Neural cell (in vitro differentiated cells): ENCODE measurements at regions not wholly inside any gene's neighbourhood (a gene's known extent, or its start where the extent isn't known, plus 50 kb on each side); places are given as distances from the start of the nearest gene placed in this dataset.

ENCODE experiments used
- H2AFZ ChIP-seq: fragments of 200-600, 300-800 bp; sonication (generic), shearing (Covaris generic); 2 replicates; pipeline ENCODE4 v1.6.0; 2014; ENCODE audit warnings: low read depth, mild to moderate bottlenecking, antibody characterized with exemption, low read length, moderate library complexity
- H3F3A ChIP-seq: fragments of 200-600 bp; shearing (Covaris generic); 2 replicates; pipeline ENCODE4 v1.6.1; 2016; ENCODE audit warnings: mild to moderate bottlenecking, moderate library complexity, mixed read lengths, antibody characterized with exemption, low read length; ENCODE audit not compliant: insufficient read depth, poor library complexity, severe bottlenecking
- H3K27ac ChIP-seq: fragments of 200-600, 300-800 bp; sonication (generic), shearing (Covaris generic); 2 replicates; pipeline ENCODE4 v1.5.1; 2014; ENCODE audit warnings: mild to moderate bottlenecking, low read length, moderate library complexity
- H3K27me3 ChIP-seq: fragments of 300-800, 200-600 bp; sonication (generic), shearing (Covaris generic); 2 replicates; pipeline ENCODE4 v1.6.0; 2014; ENCODE audit warnings: mild to moderate bottlenecking, low read depth, low read length, moderate library complexity; ENCODE audit not compliant: insufficient read depth
- H3K36me3 ChIP-seq: fragments of 300-800, 200-600 bp; sonication (generic), shearing (Covaris generic); 2 replicates; pipeline ENCODE4 v1.5.1; 2014; ENCODE audit warnings: mild to moderate bottlenecking, antibody characterized with exemption, low read length, moderate library complexity; ENCODE audit not compliant: insufficient read depth
- H3K4me2 ChIP-seq: fragments of 300-800, 200-600 bp; sonication (generic), shearing (Covaris generic); 2 replicates; pipeline ENCODE4 v1.6.0; 2014; ENCODE audit warnings: mild to moderate bottlenecking, low read length
- H3K4me3 ChIP-seq: fragments of 300-800, 200-600 bp; sonication (generic), shearing (Covaris generic); 2 replicates; pipeline ENCODE4 v1.5.1; 2014; ENCODE audit warnings: mild to moderate bottlenecking, low read length, moderate library complexity
- H3K79me2 ChIP-seq: fragments of 200-600 bp; shearing (Covaris generic); replicated peaks from 2 replicates; pipeline ENCODE4 v1.6.0; 2014; ENCODE audit warnings: mild to moderate bottlenecking, low read length, moderate library complexity; ENCODE audit not compliant: insufficient read depth
- H3K9ac ChIP-seq: fragments of 300-800, 200-600 bp; sonication (generic), shearing (Covaris generic); 2 replicates; pipeline ENCODE4 v1.6.1; 2016; ENCODE audit warnings: mild to moderate bottlenecking, low read length, mixed read lengths
- H3K9me2 ChIP-seq: fragments of 200-600 bp; shearing (Covaris generic); 2 replicates; pipeline ENCODE4 v1.6.1; 2016; ENCODE audit warnings: mild to moderate bottlenecking, low read length, mixed read lengths; ENCODE audit not compliant: insufficient read depth
- H3K9me3 ChIP-seq: fragments of 200-600, 300-800 bp; sonication (generic), shearing (Covaris generic); 2 replicates; pipeline ENCODE4 v1.6.1; 2016; ENCODE audit warnings: mild to moderate bottlenecking, mixed run types, low read length, moderate library complexity, mixed read lengths
- H4K20me1 ChIP-seq: fragments of 200-600 bp; shearing (Covaris generic); 2 replicates; pipeline ENCODE4 v1.6.1; 2016; ENCODE audit warnings: mild to moderate bottlenecking, mixed run types; ENCODE audit not compliant: insufficient read depth
- EP300 ChIP-seq: fragments of 450-650 bp; conservative IDR thresholded peaks from 2 replicates; pipeline ENCODE4 v1.6.1; 2014; ENCODE audit warnings: antibody characterized with exemption, mild to moderate bottlenecking, moderate library complexity; ENCODE audit not compliant: poor library complexity, severe bottlenecking
- EZH2 ChIP-seq: fragments of 200-600, 300-800 bp; shearing (Covaris generic), sonication (generic); IDR thresholded peaks from 2 replicates; pipeline ENCODE4 v1.6.1; 2014; ENCODE audit warnings: antibody characterized with exemption, low read length, borderline replicate concordance, mild to moderate bottlenecking; ENCODE audit not compliant: insufficient read depth, poor library complexity, severe bottlenecking
- MXI1 ChIP-seq: fragments of 450-650 bp; conservative IDR thresholded peaks from 2 replicates; pipeline ENCODE4 v1.6.1; 2014; ENCODE audit warnings: antibody characterized with exemption, mild to moderate bottlenecking; ENCODE audit not compliant: poor library complexity, severe bottlenecking
- POLR2AphosphoS5 ChIP-seq: IDR thresholded peaks from 2 replicates; pipeline ENCODE4 v1.6.1; 2012
- RAD21 ChIP-seq: fragments of 450-650 bp; conservative IDR thresholded peaks from 2 replicates; pipeline ENCODE4 v1.6.1; 2014; ENCODE audit warnings: antibody characterized with exemption, mild to moderate bottlenecking, moderate library complexity
- REST ChIP-seq: IDR thresholded peaks from 2 replicates; pipeline ENCODE4 v1.6.1; 2012; ENCODE audit warnings: borderline replicate concordance
- SMC3 ChIP-seq: fragments of 450-650 bp; conservative IDR thresholded peaks from 2 replicates; pipeline ENCODE4 v1.6.1; 2014; ENCODE audit warnings: antibody characterized with exemption, mild to moderate bottlenecking, moderate library complexity; ENCODE audit not compliant: poor library complexity
- TAF1 ChIP-seq: IDR thresholded peaks from 2 replicates; pipeline ENCODE4 v1.6.1; 2012; ENCODE audit warnings: low read depth
- TF ChIP-seq, protein P1 (sequence below): fragments of 450-650 bp; IDR thresholded peaks from 2 replicates; pipeline ENCODE4 v1.5.1; 2014; ENCODE audit warnings: antibody characterized with exemption, mild to moderate bottlenecking, moderate library complexity; ENCODE audit not compliant: poor library complexity, severe bottlenecking

DNA sequence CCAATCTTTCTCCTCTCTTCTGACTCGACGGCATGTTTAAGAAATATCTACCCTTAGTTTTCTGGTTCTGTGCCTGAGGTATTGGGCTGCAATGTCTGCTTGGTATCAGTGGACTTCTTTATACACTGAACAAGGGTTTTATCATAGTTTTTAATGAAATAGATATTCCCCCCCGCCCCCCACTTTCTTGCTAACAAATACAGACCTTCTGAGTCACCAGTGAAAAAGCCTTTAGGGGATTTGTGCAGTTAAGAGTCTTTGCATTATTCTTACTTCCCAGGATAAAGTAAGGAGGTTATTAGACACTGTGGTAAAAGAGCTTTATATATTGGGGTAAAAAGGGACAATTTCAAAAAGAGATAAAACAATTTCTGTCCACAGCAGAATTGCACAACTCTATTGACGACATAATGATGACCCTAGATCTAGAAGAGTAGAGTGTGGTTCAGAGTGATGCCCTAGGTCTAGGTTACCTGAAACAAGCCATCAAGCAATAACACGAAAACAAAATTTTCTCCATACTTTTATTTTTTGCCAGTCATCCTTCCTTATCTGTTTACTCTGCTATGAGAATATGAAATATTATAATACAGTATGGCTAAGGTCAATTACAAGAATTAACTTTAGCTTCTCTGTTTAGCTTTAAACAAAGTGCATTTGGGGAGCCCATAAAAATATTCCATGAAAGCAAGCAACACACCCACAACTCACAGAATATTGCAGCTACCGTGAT is 110.7 kb downstream of the PLK2 start:
- no peaks in the 10 kb centered on the region for H3F3A ChIP-seq
- no peak for TF ChIP-seq RAD21
- TF ChIP-seq SMC3 = no peak
- TF ChIP-seq EP300 = no peak
- TF ChIP-seq MXI1 = no peak
- no peak for TF ChIP-seq TAF1
- TF ChIP-seq EZH2 = no peak
- H3K27me3 ChIP-seq = no peaks in the 10 kb centered on the region
- H2AFZ ChIP-seq = no peak overlapping the region
- no peaks in the 10 kb centered on the region for H3K79me2 ChIP-seq
- H3K9ac ChIP-seq = no peak overlapping the region
- no peaks in the 10 kb centered on the region for H4K20me1 ChIP-seq
- no peak overlapping the region for H3K4me2 ChIP-seq
- no peak overlapping the region for H3K27ac ChIP-seq
- H3K9me2 ChIP-seq = no peaks in the 10 kb centered on the region
- H3K9me3 ChIP-seq = no peaks in the 10 kb centered on the region
- H3K36me3 ChIP-seq = no peaks in the 10 kb centered on the region
- no peak overlapping the region for H3K4me3 ChIP-seq

DNA sequence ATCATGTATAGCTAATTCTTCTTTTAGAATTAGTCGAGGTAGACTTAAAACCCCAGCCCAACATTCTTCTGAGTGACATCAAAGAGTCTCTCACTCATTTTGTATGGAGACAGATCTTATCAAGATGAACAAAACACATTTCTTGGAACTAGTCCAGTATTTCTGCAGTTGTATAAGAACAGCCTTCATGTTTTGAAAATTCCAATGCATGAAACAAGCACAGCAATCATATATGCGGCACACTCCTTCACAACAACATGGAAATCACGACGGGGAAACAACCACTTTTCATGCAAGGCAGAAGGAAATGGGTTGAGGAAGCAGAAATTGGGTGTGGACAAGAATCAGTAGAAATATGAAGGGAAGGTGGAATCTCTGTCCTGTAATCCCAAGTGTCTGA is 113.8 kb downstream of the PLK2 start:
- no peaks in the 10 kb centered on the region for H3F3A ChIP-seq
- no peak overlapping the region for H3K9ac ChIP-seq
- H3K36me3 ChIP-seq = no peaks in the 10 kb centered on the region
- no peaks in the 10 kb centered on the region for H3K79me2 ChIP-seq
- H3K4me2 ChIP-seq = no peak overlapping the region
- TF ChIP-seq SMC3 (no peak), EP300 (no peak), TAF1 (no peak), MXI1 (no peak), POLR2AphosphoS5 (no peak), RAD21 (no peak), REST (no peak), EZH2 (no peak)
- TF ChIP-seq, protein P1, sequence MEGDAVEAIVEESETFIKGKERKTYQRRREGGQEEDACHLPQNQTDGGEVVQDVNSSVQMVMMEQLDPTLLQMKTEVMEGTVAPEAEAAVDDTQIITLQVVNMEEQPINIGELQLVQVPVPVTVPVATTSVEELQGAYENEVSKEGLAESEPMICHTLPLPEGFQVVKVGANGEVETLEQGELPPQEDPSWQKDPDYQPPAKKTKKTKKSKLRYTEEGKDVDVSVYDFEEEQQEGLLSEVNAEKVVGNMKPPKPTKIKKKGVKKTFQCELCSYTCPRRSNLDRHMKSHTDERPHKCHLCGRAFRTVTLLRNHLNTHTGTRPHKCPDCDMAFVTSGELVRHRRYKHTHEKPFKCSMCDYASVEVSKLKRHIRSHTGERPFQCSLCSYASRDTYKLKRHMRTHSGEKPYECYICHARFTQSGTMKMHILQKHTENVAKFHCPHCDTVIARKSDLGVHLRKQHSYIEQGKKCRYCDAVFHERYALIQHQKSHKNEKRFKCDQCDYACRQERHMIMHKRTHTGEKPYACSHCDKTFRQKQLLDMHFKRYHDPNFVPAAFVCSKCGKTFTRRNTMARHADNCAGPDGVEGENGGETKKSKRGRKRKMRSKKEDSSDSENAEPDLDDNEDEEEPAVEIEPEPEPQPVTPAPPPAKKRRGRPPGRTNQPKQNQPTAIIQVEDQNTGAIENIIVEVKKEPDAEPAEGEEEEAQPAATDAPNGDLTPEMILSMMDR = no peak
- H3K9me2 ChIP-seq = no peaks in the 10 kb centered on the region
- H3K4me3 ChIP-seq = no peak overlapping the region
- H4K20me1 ChIP-seq = no peaks in the 10 kb centered on the region
- no peak overlapping the region for H3K27ac ChIP-seq
- no peaks in the 10 kb centered on the region for H3K27me3 ChIP-seq
- no peaks in the 10 kb centered on the region for H3K9me3 ChIP-seq
- no peak overlapping the region for H2AFZ ChIP-seq
